CD4-positive, CD25-positive, alpha-beta regulatory T cell (primary cell): ENCODE measurements at regions not wholly inside any gene's neighbourhood (a gene's known extent, or its start where the extent isn't known, plus 50 kb on each side); places are given as distances from the start of the nearest gene placed in this dataset.

ENCODE experiments used
- ATAC-seq, 2 donors: fragments of 150-1000 bp; cut with Tn5 transposase; one replicate each; pipeline ENCODE4 v1.10.0; 2021; ENCODE audit warnings: low read depth in 2 of 2, moderate number of reproducible peaks in 2 of 2, moderate library complexity in 1 of 2
- DNase-seq, 3 donors: peaks; one replicate each; pipeline versions ENCODE4 v3.0.0 to v3.0.0-alpha.2; 2012 to 2022; ENCODE audit warnings: mixed read lengths in 1 of 3
- H3K27ac ChIP-seq: one replicate; pipeline ENCODE4 v1.7.0; 2013; ENCODE audit warnings: mild to moderate bottlenecking, low read length; ENCODE audit not compliant: insufficient read depth, poor library complexity, severe bottlenecking
- H3K27me3 ChIP-seq: one replicate; pipeline ENCODE4 v1.7.0; 2013; ENCODE audit warnings: low read length; ENCODE audit not compliant: control insufficient read depth, insufficient read depth
- H3K36me3 ChIP-seq: one replicate; pipeline ENCODE4 v1.7.0; 2013; ENCODE audit warnings: mild to moderate bottlenecking, low read length, moderate library complexity; ENCODE audit not compliant: control insufficient read depth, insufficient read depth
- H3K4me1 ChIP-seq: 2 replicates; pipeline ENCODE4 v1.7.0; 2013; ENCODE audit warnings: mild to moderate bottlenecking, low read length; ENCODE audit not compliant: insufficient read depth, control insufficient read depth, poor library complexity, severe bottlenecking
- H3K4me3 ChIP-seq: one replicate; pipeline ENCODE4 v1.7.0; 2013; ENCODE audit warnings: low read depth, mild to moderate bottlenecking, low read length, moderate library complexity
- H3K9me3 ChIP-seq, 2 experiments: 1 replicate in 1 of 2; 2 replicates in 1 of 2; pipeline ENCODE4 v1.7.0; 2013; ENCODE audit warnings: low read length in 2 of 2, mild to moderate bottlenecking in 1 of 2, moderate library complexity in 1 of 2; ENCODE audit not compliant: control insufficient read depth in 2 of 2
- H3K27ac Mint-ChIP-seq, 3 donors: one replicate each; pipeline ENCODE4 v1.8.0; 2020 to 2022; ENCODE audit warnings: mild to moderate bottlenecking in 3 of 3, mixed read lengths in 3 of 3, moderate library complexity in 2 of 3
- H3K27me3 Mint-ChIP-seq: one replicate; pipeline ENCODE4 v1.8.0; 2022; ENCODE audit warnings: mild to moderate bottlenecking, mixed read lengths
- H3K36me3 Mint-ChIP-seq: one replicate; pipeline ENCODE4 v1.8.0; 2020; ENCODE audit warnings: mixed read lengths
- H3K4me1 Mint-ChIP-seq, 4 donors: one replicate each; pipeline ENCODE4 v1.8.0; 2020 to 2022; ENCODE audit warnings: mixed read lengths in 4 of 4, mild to moderate bottlenecking in 1 of 4
- H3K4me3 Mint-ChIP-seq, 4 donors: one replicate each; pipeline ENCODE4 v1.8.0; 2020 to 2022; ENCODE audit warnings: mild to moderate bottlenecking in 4 of 4, mixed read lengths in 4 of 4, moderate library complexity in 3 of 4
- H3K9me3 Mint-ChIP-seq, 7 donors: one replicate each; pipeline ENCODE4 v1.8.0; 2020 to 2022; ENCODE audit warnings: mixed read lengths in 7 of 7, mild to moderate bottlenecking in 3 of 7, moderate library complexity in 2 of 7

- no peaks in the 10 kb centered on the region for H3K36me3 Mint-ChIP-seq
- Histone ChIP-seq H3K4me3 (no peak overlapping the region), H3K27me3 (no peaks in the 10 kb centered on the region), H3K4me1 (no peaks in the 10 kb centered on the region), H3K36me3 (no peaks in the 10 kb centered on the region), H3K9me3 (no peaks in the 10 kb centered on the region), H3K27ac (no peak overlapping the region)
- no peak overlapping the region for H3K27ac Mint-ChIP-seq
- DNase-seq (no peak), ATAC-seq (no peak)
- no peaks in the 10 kb centered on the region for H3K27me3 Mint-ChIP-seq
- H3K4me1 Mint-ChIP-seq, result no peaks in the 10 kb centered on the region
- no peak overlapping the region for H3K4me3 Mint-ChIP-seq
- peaks cover 0 to 2% (median 0%) of the 10 kb centered on the region in 7 donors for H3K9me3 Mint-ChIP-seq
These were observed 230.8 kb upstream of the MCTP2 start for GRCh38 chr15:94000606-94001005.

- H3K9me3 Mint-ChIP-seq, result peaks cover 0 to 2% (median 0%) of the 10 kb centered on the region in 7 donors
- Histone ChIP-seq H3K4me3 (no peak overlapping the region), H3K36me3 (no peaks in the 10 kb centered on the region), H3K9me3 (no peaks in the 10 kb centered on the region), H3K4me1 (no peaks in the 10 kb centered on the region), H3K27ac (no peak overlapping the region), H3K27me3 (no peaks in the 10 kb centered on the region)
- H3K36me3 Mint-ChIP-seq, result no peaks in the 10 kb centered on the region
- H3K4me1 Mint-ChIP-seq, result no peaks in the 10 kb centered on the region
- H3K4me3 Mint-ChIP-seq, result no peak overlapping the region
- no peak overlapping the region for H3K27ac Mint-ChIP-seq
- H3K27me3 Mint-ChIP-seq, result no peaks in the 10 kb centered on the region
- ATAC-seq (no peak), DNase-seq (no peak)
These were observed 234.2 kb upstream of the MCTP2 start for GRCh38 chr15:93997071-93997658.

GRCh38 chr15:93989440-93989998 is 241.8 kb upstream of the MCTP2 start:
- Mint-ChIP-seq H3K36me3 (no peaks in the 10 kb centered on the region), H3K4me3 (no peak overlapping the region), H3K27me3 (no peaks in the 10 kb centered on the region), H3K9me3 (peaks cover 0 to 2% (median 0%) of the 10 kb centered on the region in 7 donors), H3K4me1 (peaks cover 0 to 14% (median 0%) of the 10 kb centered on the region in 4 donors), H3K27ac (no peak overlapping the region)
- Histone ChIP-seq H3K4me3 (no peak overlapping the region), H3K27me3 (no peaks in the 10 kb centered on the region), H3K36me3 (no peaks in the 10 kb centered on the region), H3K9me3 (no peaks in the 10 kb centered on the region), H3K27ac (no peak overlapping the region), H3K4me1 (peaks cover 6% of the 10 kb centered on the region)
- ATAC-seq (no peak), DNase-seq (no peak)

DNA sequence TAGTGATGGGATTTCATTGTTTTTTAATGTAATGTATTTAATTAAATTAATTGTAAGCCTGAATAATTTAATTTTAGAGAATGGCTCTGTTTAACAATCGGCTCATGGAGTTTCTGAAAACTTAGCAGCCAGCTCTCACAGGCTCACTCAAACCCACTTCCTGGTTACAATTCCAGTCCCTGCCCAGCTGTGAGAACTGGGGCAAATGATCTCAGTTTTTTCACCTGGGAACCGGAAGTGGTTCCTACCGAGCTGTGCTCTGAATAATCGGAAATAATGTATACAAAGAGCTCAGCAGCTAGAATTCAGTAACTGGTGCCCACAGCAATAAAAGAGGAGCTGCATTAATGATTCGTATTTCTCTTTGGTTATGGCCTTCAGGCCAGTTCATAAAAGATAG is 244.3 kb upstream of the MCTP2 start:
- ATAC-seq (no peak), DNase-seq (peak in 2 of 3 donors; percentile 2 to 41)
- Histone ChIP-seq H3K9me3 (no peaks in the 10 kb centered on the region), H3K27ac (no peak overlapping the region), H3K27me3 (no peaks in the 10 kb centered on the region), H3K4me3 (no peak overlapping the region), H3K36me3 (no peaks in the 10 kb centered on the region), H3K4me1 (peaks cover 6% of the 10 kb centered on the region)
- no peak overlapping the region for H3K27ac Mint-ChIP-seq
- H3K27me3 Mint-ChIP-seq, result no peaks in the 10 kb centered on the region
- no peaks in the 10 kb centered on the region for H3K36me3 Mint-ChIP-seq
- H3K4me3 Mint-ChIP-seq, result no peak overlapping the region
- peaks cover 0 to 2% (median 0%) of the 10 kb centered on the region in 7 donors for H3K9me3 Mint-ChIP-seq
- H3K4me1 Mint-ChIP-seq, result peaks cover 0 to 14% (median 0%) of the 10 kb centered on the region in 4 donors

GRCh38 chr15:93986400-93986984 is 244.9 kb upstream of the MCTP2 start:
- no peaks in the 10 kb centered on the region for H3K9me3 ChIP-seq
- ATAC-seq (no peak), DNase-seq (no peak)
- Mint-ChIP-seq H3K36me3 (no peaks in the 10 kb centered on the region), H3K27me3 (no peaks in the 10 kb centered on the region), H3K4me1 (peaks cover 0 to 14% (median 0%) of the 10 kb centered on the region in 4 donors), H3K27ac (no peak overlapping the region), H3K4me3 (no peak overlapping the region), H3K9me3 (peaks cover 0 to 2% (median 0%) of the 10 kb centered on the region in 7 donors)
- H3K4me3 ChIP-seq, result no peak overlapping the region
- H3K4me1 ChIP-seq, result peaks cover 6% of the 10 kb centered on the region
- H3K27ac ChIP-seq, result no peak overlapping the region
- H3K36me3 ChIP-seq, result no peaks in the 10 kb centered on the region
- H3K27me3 ChIP-seq, result no peaks in the 10 kb centered on the region

DNA sequence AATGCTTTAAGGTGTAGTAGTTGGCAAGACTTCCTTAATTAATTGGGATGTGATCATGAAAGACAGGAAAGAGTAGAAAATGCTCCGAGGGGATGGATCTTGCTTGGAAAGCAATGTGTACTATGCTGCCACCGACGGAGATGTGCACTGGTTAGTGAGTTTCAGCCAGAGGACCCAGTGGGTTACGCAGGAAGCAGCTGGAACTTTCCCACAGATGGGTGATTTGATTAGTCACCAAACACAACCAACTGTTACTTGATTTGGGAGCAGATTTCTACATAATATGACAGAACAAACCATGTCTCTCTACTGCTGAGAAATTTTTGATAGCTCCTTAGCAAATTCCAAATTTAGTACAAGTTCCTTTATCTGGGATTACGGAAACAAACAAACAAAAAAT is 245.4 kb upstream of the MCTP2 start:
- Mint-ChIP-seq H3K27ac (no peak overlapping the region), H3K36me3 (no peaks in the 10 kb centered on the region), H3K4me3 (peak overlapping the region in 1 of 4 donors; percentile 29), H3K4me1 (peaks cover 0 to 14% (median 0%) of the 10 kb centered on the region in 4 donors), H3K9me3 (peaks cover 0 to 2% (median 0%) of the 10 kb centered on the region in 7 donors), H3K27me3 (no peaks in the 10 kb centered on the region)
- ATAC-seq, result no peak
- H3K4me3 ChIP-seq, result no peak overlapping the region
- peaks cover 6% of the 10 kb centered on the region for H3K4me1 ChIP-seq
- no peak overlapping the region for H3K27ac ChIP-seq
- DNase-seq, result no peak
- no peaks in the 10 kb centered on the region for H3K36me3 ChIP-seq
- no peaks in the 10 kb centered on the region for H3K27me3 ChIP-seq
- no peaks in the 10 kb centered on the region for H3K9me3 ChIP-seq

DNA sequence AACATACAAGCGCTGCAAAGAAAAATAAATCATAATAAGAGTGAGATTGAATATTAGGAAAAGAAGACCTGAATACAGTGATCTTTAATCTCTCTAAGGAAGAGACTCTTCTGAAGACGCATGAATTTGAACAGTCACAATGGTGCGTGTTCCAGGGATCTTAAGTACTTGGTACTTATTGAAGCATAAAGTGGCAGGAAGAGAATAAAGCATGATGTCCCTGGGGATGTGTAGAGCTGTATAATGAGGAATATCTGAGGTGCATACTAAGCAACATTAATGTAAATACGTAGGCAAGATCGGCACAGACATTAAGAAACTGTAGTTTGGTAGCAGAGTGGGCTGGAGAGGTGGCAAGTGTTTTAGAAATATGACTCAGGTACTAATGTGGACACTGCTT is 246.2 kb upstream of the MCTP2 start:
- Histone ChIP-seq H3K27me3 (no peaks in the 10 kb centered on the region), H3K9me3 (no peaks in the 10 kb centered on the region), H3K4me1 (peaks cover 6% of the 10 kb centered on the region), H3K36me3 (no peaks in the 10 kb centered on the region), H3K27ac (no peak overlapping the region), H3K4me3 (no peak overlapping the region)
- no peaks in the 10 kb centered on the region for H3K36me3 Mint-ChIP-seq
- no peak overlapping the region for H3K4me3 Mint-ChIP-seq
- ATAC-seq, result no peak
- peaks cover 0 to 2% (median 0%) of the 10 kb centered on the region in 7 donors for H3K9me3 Mint-ChIP-seq
- H3K27ac Mint-ChIP-seq, result no peak overlapping the region
- no peaks in the 10 kb centered on the region for H3K27me3 Mint-ChIP-seq
- H3K4me1 Mint-ChIP-seq, result peaks cover 0 to 14% (median 0%) of the 10 kb centered on the region in 4 donors
- no peak for DNase-seq

GRCh38 chr15:93983526-93983925 is 247.8 kb upstream of the MCTP2 start:
- H3K27me3 Mint-ChIP-seq, result no peaks in the 10 kb centered on the region
- no peak overlapping the region for H3K4me3 Mint-ChIP-seq
- peaks cover 6% of the 10 kb centered on the region for H3K4me1 ChIP-seq
- H3K27ac Mint-ChIP-seq, result no peak overlapping the region
- H3K36me3 ChIP-seq, result no peaks in the 10 kb centered on the region
- no peak overlapping the region for H3K27ac ChIP-seq
- H3K4me3 ChIP-seq, result no peak overlapping the region
- H3K36me3 Mint-ChIP-seq, result no peaks in the 10 kb centered on the region
- H3K9me3 Mint-ChIP-seq, result peaks cover 0 to 2% (median 0%) of the 10 kb centered on the region in 7 donors
- H3K4me1 Mint-ChIP-seq, result peaks cover 0 to 14% (median 0%) of the 10 kb centered on the region in 4 donors
- no peak for DNase-seq
- H3K9me3 ChIP-seq, result no peaks in the 10 kb centered on the region
- ATAC-seq, result no peak
- no peaks in the 10 kb centered on the region for H3K27me3 ChIP-seq
